ENCODE measurements at regions not wholly inside any gene's neighbourhood (a gene's known extent, or its start where the extent isn't known, plus 50 kb on each side); places are given as distances from the start of the nearest gene placed in this dataset.

GRCh38 chr11:119793335-119793984 lies 64.5 kb upstream of the NECTIN1 start:
- no peak for DNase-seq

- DNase-seq = no peak
Measured at GRCh38 chr11:119791701-119792151, 62.7 kb upstream of the NECTIN1 start.

GRCh38 chr11:119791047-119791446 lies 62.0 kb upstream of the NECTIN1 start:
- DNase-seq = no peak

- no peak for DNase-seq
Measured at GRCh38 chr11:119790476-119790875, 61.5 kb upstream of the NECTIN1 start.

- no peak for DNase-seq
Measured at GRCh38 chr11:119789766-119790407, 60.9 kb upstream of the NECTIN1 start.

- DNase-seq = no peak
Measured at GRCh38 chr11:119788911-119789560, 60.0 kb upstream of the NECTIN1 start.

GRCh38 chr11:119788096-119788883 lies 59.3 kb upstream of the NECTIN1 start:
- no peak for DNase-seq

GRCh38 chr11:119787074-119787461 lies 58.1 kb upstream of the NECTIN1 start:
- no peak for DNase-seq

- DNase-seq = no peak
Measured at GRCh38 chr11:119786431-119787073, 57.6 kb upstream of the NECTIN1 start.

GRCh38 chr11:119785131-119785530 lies 56.1 kb upstream of the NECTIN1 start:
- DNase-seq = no peak

- no peak for DNase-seq
Measured at GRCh38 chr11:119784421-119784820, 55.4 kb upstream of the NECTIN1 start.

- DNase-seq = no peak
Measured at GRCh38 chr11:119783466-119784400, 54.7 kb upstream of the NECTIN1 start.

GRCh38 chr11:119782739-119783072 lies 53.7 kb upstream of the NECTIN1 start:
- DNase-seq = no peak

GRCh38 chr11:119782006-119782738 lies 53.2 kb upstream of the NECTIN1 start:
- no peak for DNase-seq

- peak; percentile 40 for DNase-seq
Measured at GRCh38 chr11:119780222-119780953, 51.4 kb upstream of the NECTIN1 start.

GRCh38 chr11:119779195-119780071 lies 50.4 kb upstream of the NECTIN1 start:
- DNase-seq = peak; percentile 51

All from tongue (tissue), 1 donor.